ENCODE measurements at regions not wholly inside any gene's neighbourhood (a gene's known extent, or its start where the extent isn't known, plus 50 kb on each side); places are given as distances from the start of the nearest gene placed in this dataset.

DNA sequence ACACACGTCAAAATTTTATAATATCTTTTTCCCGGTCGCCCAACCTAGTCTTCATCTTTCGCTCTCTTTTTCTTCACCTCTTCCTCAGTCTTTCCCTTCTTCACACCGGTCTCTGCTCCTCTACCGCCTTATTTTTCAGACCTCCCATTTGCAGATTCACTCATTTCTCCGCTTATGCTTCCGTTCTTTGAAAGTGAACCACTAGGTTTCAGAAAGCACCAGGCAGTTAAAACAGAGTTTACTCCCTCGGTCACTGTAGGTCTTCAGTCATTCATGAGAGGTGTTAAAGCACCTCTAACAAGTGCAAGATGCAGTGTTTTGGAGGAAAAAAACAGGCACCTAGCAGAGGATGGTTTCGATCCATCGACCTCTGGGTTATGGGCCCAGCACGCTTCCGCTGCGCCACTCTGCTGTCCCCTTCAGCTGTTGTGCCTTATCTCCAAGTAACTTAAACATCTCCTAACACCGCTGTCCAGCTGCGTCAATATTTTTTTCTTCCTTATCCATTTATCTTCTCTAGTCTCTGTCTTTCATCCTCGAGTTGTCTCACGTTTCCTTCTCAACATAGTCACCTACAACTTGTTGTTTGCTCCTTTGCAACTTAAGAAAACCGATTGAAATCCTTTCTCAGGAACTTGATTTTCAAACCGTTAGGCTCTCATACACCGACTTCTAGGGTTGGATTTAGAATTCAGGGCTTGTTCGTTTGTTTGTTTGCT lies 119.7 kb upstream of the ZNF184 start:
- TF ChIP-seq ZNF207 (IDR thresholded peaks at IDR 0.05; ENCODE audit: borderline replicate concordance), result no peak
- 0 out of 2 replicates have a peak, but pooled peaks have one; percentile 2 for TF ChIP-seq FOXP1 (IDR thresholded peaks at IDR 0.05)
- TF ChIP-seq FOXP1 (CRISPR knock-in tag; IDR thresholded peaks at IDR 0.05), result peak; percentile 63; the same call in 1 of the 2 replicates

All from HepG2 (cell line).